IMR-90 (cell line): ENCODE measurements at regions not wholly inside any gene's neighbourhood (a gene's known extent, or its start where the extent isn't known, plus 50 kb on each side); places are given as distances from the start of the nearest gene placed in this dataset.

Source experiments
- ATAC-seq: fragments of 200-7000 bp; cut with Tn5 transposase; 2 replicates; pipeline ENCODE4 v1.9.1; 2020; ENCODE audit warnings: low read depth, mild to moderate bottlenecking, moderate library complexity
- BruUV-seq: library from RNA; stranded (reverse); fragments of 400-500 nt; replicated peaks from 2 replicates; lab custom pipeline; 2021; lab: Mats Ljungman, UMichigan
- CTCF ChIA-PET: fragments of 300-600 bp; formaldehyde crosslinking; extraction: SDS; loops from one replicate; lab custom pipeline; 2021; ENCODE audit warnings: antibody characterized with exemption; lab: Yijun Ruan, JAX
- POLR2A ChIA-PET: fragments of 300-600 bp; sonication (Branson Sonifier 250); formaldehyde crosslinking; loops from one replicate; lab custom pipeline; 2022; ENCODE audit warnings: antibody characterized with exemption; ENCODE audit not compliant: unreplicated experiment; lab: Charles Lee
- DNase-seq: peaks from one replicate; pipeline ENCODE4 v3.0.0; 2013
- H2AFZ ChIP-seq: replicated peaks from 2 replicates; pipeline ENCODE3; 2013; ENCODE audit warnings: low read length, mild to moderate bottlenecking; ENCODE audit not compliant: poor library complexity
- H2AK5ac ChIP-seq: 2 replicates; pipeline ENCODE4 v1.6.1; 2013; ENCODE audit warnings: low read depth, low read length, inconsistent platforms
- H2AK9ac ChIP-seq: replicated peaks from 2 replicates; pipeline ENCODE3; 2013; ENCODE audit warnings: mild to moderate bottlenecking, low read depth, low read length, moderate library complexity; ENCODE audit not compliant: poor library complexity
- H2BK120ac ChIP-seq: 2 replicates; pipeline ENCODE4 v1.6.1; 2013; ENCODE audit warnings: low read depth, low read length, inconsistent platforms
- H2BK15ac ChIP-seq: 3 replicates; pipeline ENCODE4 v1.6.1; 2013; ENCODE audit warnings: low read depth, low read length, inconsistent platforms
- H2BK20ac ChIP-seq: 2 replicates; pipeline ENCODE4 v1.6.1; 2013; ENCODE audit warnings: low read depth, mild to moderate bottlenecking, inconsistent platforms, low read length, moderate library complexity
- H2BK5ac ChIP-seq: 2 replicates; pipeline ENCODE4 v1.6.1; 2013; ENCODE audit warnings: mild to moderate bottlenecking, low read depth, low read length, inconsistent platforms; ENCODE audit not compliant: poor library complexity, severe bottlenecking
- H3K14ac ChIP-seq: replicated peaks from 2 replicates; pipeline ENCODE4 v1.6.1; 2013; ENCODE audit warnings: low read depth, low read length, inconsistent platforms
- H3K18ac ChIP-seq: 2 replicates; pipeline ENCODE4 v1.6.1; 2013; ENCODE audit warnings: low read depth, low read length, control low read depth
- H3K23ac ChIP-seq: 2 replicates; pipeline ENCODE4 v1.6.1; 2013; ENCODE audit warnings: low read depth, low read length, inconsistent platforms
- H3K27ac ChIP-seq: 2 replicates; pipeline ENCODE4 v1.5.1; 2013; ENCODE audit warnings: mild to moderate bottlenecking, control low read depth, low read length; ENCODE audit not compliant: insufficient read depth
- H3K27me3 ChIP-seq: 2 replicates; pipeline ENCODE4 v1.6.1; 2013; ENCODE audit warnings: low read length; ENCODE audit not compliant: control insufficient read depth, insufficient read depth
- H3K36me3 ChIP-seq: 2 replicates; pipeline ENCODE4 v1.6.1; 2013; ENCODE audit warnings: low read length, mixed read lengths; ENCODE audit not compliant: control insufficient read depth, insufficient read depth
- H3K4ac ChIP-seq: 2 replicates; pipeline ENCODE4 v1.6.1; 2013; ENCODE audit warnings: low read depth, low read length, inconsistent platforms
- H3K4me1 ChIP-seq: 2 replicates; pipeline ENCODE4 v1.6.1; 2013; ENCODE audit warnings: low read length, mixed read lengths; ENCODE audit not compliant: control insufficient read depth, insufficient read depth
- H3K4me2 ChIP-seq: 2 replicates; pipeline ENCODE4 v1.6.1; 2013; ENCODE audit warnings: low read depth, mild to moderate bottlenecking, control low read depth, low read length, moderate library complexity
- H3K4me3 ChIP-seq: 2 replicates; pipeline ENCODE4 v1.5.1; 2013; ENCODE audit warnings: low read depth, mild to moderate bottlenecking, control low read depth, low read length, moderate library complexity; ENCODE audit not compliant: insufficient read depth
- H3K56ac ChIP-seq: 2 replicates; pipeline ENCODE4 v1.6.1; 2013; ENCODE audit warnings: low read length, inconsistent platforms; ENCODE audit not compliant: insufficient read depth; ENCODE audit errors: extremely low read depth
- H3K79me1 ChIP-seq, 2 experiments: 2 replicates each; pipeline ENCODE4 v1.6.1; 2013; ENCODE audit warnings: low read length in 2 of 2, inconsistent platforms in 1 of 2, low read depth in 1 of 2
- H3K9ac ChIP-seq: 2 replicates; pipeline ENCODE4 v1.6.1; 2013; ENCODE audit warnings: low read depth, low read length, control low read depth
- H3K9me1 ChIP-seq: 2 replicates; pipeline ENCODE4 v1.6.1; 2013; ENCODE audit warnings: low read length, inconsistent platforms; ENCODE audit not compliant: insufficient read depth
- H3K9me3 ChIP-seq: 2 replicates; pipeline ENCODE4 v1.6.1; 2013; ENCODE audit warnings: low read length; ENCODE audit not compliant: control insufficient read depth, insufficient read depth
- H4K20me1 ChIP-seq: 2 replicates; pipeline ENCODE4 v1.6.1; 2013; ENCODE audit warnings: low read length, inconsistent platforms; ENCODE audit not compliant: insufficient read depth
- H4K5ac ChIP-seq: 2 replicates; pipeline ENCODE4 v1.6.1; 2013; ENCODE audit warnings: mild to moderate bottlenecking, low read depth, low read length, control low read depth
- H4K8ac ChIP-seq, 2 experiments: 2 replicates each; pipeline ENCODE4 v1.6.1; 2013; ENCODE audit warnings: low read depth in 2 of 2, low read length in 2 of 2, control low read depth in 1 of 2, inconsistent platforms in 1 of 2
- H4K91ac ChIP-seq: 2 replicates; pipeline ENCODE4 v1.6.1; 2013; ENCODE audit warnings: low read depth, low read length, inconsistent platforms; ENCODE audit not compliant: insufficient read depth
- BHLHE40 ChIP-seq: fragments of 150-350 bp; IDR thresholded peaks from 2 replicates; pipeline ENCODE4 v1.6.1; 2016; ENCODE audit warnings: mild to moderate bottlenecking, low read depth, low read length
- CEBPB ChIP-seq: IDR thresholded peaks from 2 replicates; pipeline ENCODE4 v1.6.1; 2012; ENCODE audit warnings: low read depth, low read length, improper control_type of control experiment
- CHD1 ChIP-seq: IDR thresholded peaks from 2 replicates; pipeline ENCODE4 v1.6.1; 2012; ENCODE audit warnings: low read depth, low read length, improper control_type of control experiment
- CTCF ChIP-seq: conservative IDR thresholded peaks from 2 replicates; pipeline ENCODE4 v1.5.1; 2012; ENCODE audit warnings: mild to moderate bottlenecking, low read depth, low read length, improper control_type of control experiment
- FOS ChIP-seq: fragments of 150-350 bp; IDR thresholded peaks from 2 replicates; pipeline ENCODE4 v1.6.1; 2016; ENCODE audit warnings: low read depth, low read length
- MAFK ChIP-seq: IDR thresholded peaks from 2 replicates; pipeline ENCODE4 v1.6.1; 2012; ENCODE audit warnings: low read depth, low read length, improper control_type of control experiment
- MAZ ChIP-seq: IDR thresholded peaks from 2 replicates; pipeline ENCODE4 v1.6.1; 2012; ENCODE audit warnings: low read depth, mild to moderate bottlenecking, low read length, improper control_type of control experiment, moderate library complexity, borderline replicate concordance
- MXI1 ChIP-seq: IDR thresholded peaks from 2 replicates; pipeline ENCODE4 v1.6.1; 2012; ENCODE audit warnings: low read depth, mild to moderate bottlenecking, low read length, moderate library complexity, borderline replicate concordance
- NFE2L2 ChIP-seq: fragments of 150-350 bp; IDR thresholded peaks from 2 replicates; pipeline ENCODE4 v1.6.1; 2016; ENCODE audit warnings: low read depth, mild to moderate bottlenecking, low read length
- POLR2A ChIP-seq: IDR thresholded peaks from 2 replicates; pipeline ENCODE4 v1.6.1; 2012; ENCODE audit warnings: mild to moderate bottlenecking, low read depth, low read length
- RAD21 ChIP-seq: IDR thresholded peaks from 2 replicates; pipeline ENCODE4 v1.6.1; 2012; ENCODE audit warnings: low read length, improper control_type of control experiment
- RCOR1 ChIP-seq: IDR thresholded peaks from 2 replicates; pipeline ENCODE4 v1.6.1; 2012; ENCODE audit warnings: mild to moderate bottlenecking, low read length, improper control_type of control experiment; ENCODE audit not compliant: insufficient replicate concordance
- RFX5 ChIP-seq: IDR thresholded peaks from 2 replicates; pipeline ENCODE4 v1.8.0; 2012; ENCODE audit warnings: low read depth, mild to moderate bottlenecking, low read length, moderate library complexity
- SMC3 ChIP-seq: fragments of 150-350 bp; IDR thresholded peaks from 2 replicates; pipeline ENCODE4 v1.6.1; 2016; ENCODE audit warnings: low read depth, mild to moderate bottlenecking, antibody characterized with exemption, low read length, moderate library complexity
- USF2 ChIP-seq: fragments of 150-350 bp; IDR thresholded peaks from 2 replicates; pipeline ENCODE4 v1.6.1; 2017; ENCODE audit warnings: mild to moderate bottlenecking, antibody characterized with exemption, low read length, low read depth
- WGBS, 2 experiments: methylation state at CpG; one replicate each; pipeline versions ENCODE4 v1.1.5 to v1.1.7; 2013; ENCODE audit warnings: missing lambda C conversion rate in 2 of 2; ENCODE audit not compliant: insufficient read length in 1 of 2; ENCODE audit errors: extremely low coverage in 2 of 2; 5-methylcytosine and 5-hydroxymethylcytosine counted together
- dilution Hi-C: fragments of 300-500 bp; cut with HindIII; formaldehyde crosslinking; loops from one replicate; pipeline ENCODE4 v1.14.3; 2018; ENCODE audit warnings: low sequenced_read_pairs; ENCODE audit not compliant: unreplicated experiment
- in situ Hi-C: fragments of 300-500 bp; cut with MboI; formaldehyde crosslinking; loops from 3 replicates; pipeline ENCODE4 v1.14.3; 2019; ENCODE audit warnings: low sequenced_read_pairs, inconsistent platforms, mixed read lengths
- intact Hi-C: fragments of 100-400 bp; cut with micrococcal nuclease; formaldehyde crosslinking; loops from 2 replicates; pipeline ENCODE4 v1.10.0; 2022
- TF ChIP-seq, protein P1 (sequence below): fragments of 150-350 bp; IDR thresholded peaks from 2 replicates; pipeline ENCODE4 v1.6.1; 2016; ENCODE audit warnings: low read depth, mild to moderate bottlenecking, low read length, moderate library complexity, borderline replicate concordance

GRCh38 chr16:86718118-86718517, 139.8 kb downstream of the FOXL1 start:
- no TSS peak for BruUV-seq
- no peak overlapping the region for H4K5ac ChIP-seq
- CTCF ChIA-PET, result no interaction called here
- H3K4me3 ChIP-seq, result no peak overlapping the region
- no peak overlapping the region for H3K27ac ChIP-seq
- no peak overlapping the region for H2BK5ac ChIP-seq
- no peak overlapping the region for H3K4ac ChIP-seq
- H3K79me1 ChIP-seq, result no peaks in the 10 kb centered on the region
- peaks cover 3% of the 10 kb centered on the region; the same call in 1 of the 2 replicates for H3K9me1 ChIP-seq
- H3K4me2 ChIP-seq, result no peak overlapping the region
- ATAC-seq (no peak), DNase-seq (peak; percentile 10)
- no peak overlapping the region for H2AK5ac ChIP-seq
- no peaks in the 10 kb centered on the region for H3K4me1 ChIP-seq
- no peak overlapping the region for H2AK9ac ChIP-seq
- no peak for TF ChIP-seq NFE2L2
- no peak for TF ChIP-seq CHD1
- no peak for TF ChIP-seq RCOR1
- TF ChIP-seq, protein P1, sequence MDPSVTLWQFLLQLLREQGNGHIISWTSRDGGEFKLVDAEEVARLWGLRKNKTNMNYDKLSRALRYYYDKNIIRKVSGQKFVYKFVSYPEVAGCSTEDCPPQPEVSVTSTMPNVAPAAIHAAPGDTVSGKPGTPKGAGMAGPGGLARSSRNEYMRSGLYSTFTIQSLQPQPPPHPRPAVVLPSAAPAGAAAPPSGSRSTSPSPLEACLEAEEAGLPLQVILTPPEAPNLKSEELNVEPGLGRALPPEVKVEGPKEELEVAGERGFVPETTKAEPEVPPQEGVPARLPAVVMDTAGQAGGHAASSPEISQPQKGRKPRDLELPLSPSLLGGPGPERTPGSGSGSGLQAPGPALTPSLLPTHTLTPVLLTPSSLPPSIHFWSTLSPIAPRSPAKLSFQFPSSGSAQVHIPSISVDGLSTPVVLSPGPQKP, result no peak
- no peak for TF ChIP-seq MXI1
- TF ChIP-seq POLR2A, result no peak
- no peak for TF ChIP-seq USF2
- TF ChIP-seq MAZ, result no peak
- TF ChIP-seq RFX5, result no peak
- TF ChIP-seq CEBPB, result no peak
- no peak for TF ChIP-seq CTCF
- TF ChIP-seq SMC3, result no peak
- TF ChIP-seq RAD21, result no peak
- TF ChIP-seq BHLHE40, result no peak
- no peak for TF ChIP-seq FOS
- no peak for TF ChIP-seq MAFK
- intact Hi-C loops, result no loop called here
- H3K9me3 ChIP-seq, result no peaks in the 10 kb centered on the region; the same call in 1 of the 2 replicates
- no peaks in the 10 kb centered on the region for H4K20me1 ChIP-seq
- no peak overlapping the region for H3K23ac ChIP-seq
- no peak overlapping the region for H2AFZ ChIP-seq
- H4K8ac ChIP-seq, result no peak overlapping the region
- peaks cover 28% of the 10 kb centered on the region for H3K27me3 ChIP-seq
- no peak overlapping the region for H2BK20ac ChIP-seq
- in situ Hi-C loops, result no loop called here
- H3K9ac ChIP-seq, result no peak overlapping the region
- H3K56ac ChIP-seq, result no peak overlapping the region
- WGBS, 2 experiments, result 52% methylated on average over 3 of the region's 9 CpGs; no CpG with 5 or more reads in 1 of the 2 experiments
- H2BK15ac ChIP-seq, result no peak overlapping the region
- POLR2A ChIA-PET, result no interaction called here
- dilution Hi-C loops, result no loop called here
- H3K18ac ChIP-seq, result no peak overlapping the region
- no peak overlapping the region for H2BK120ac ChIP-seq
- H3K36me3 ChIP-seq, result no peaks in the 10 kb centered on the region
- H3K14ac ChIP-seq, result no peak overlapping the region
- H4K91ac ChIP-seq, result no peak overlapping the region
